ENCODE measurements at regions not wholly inside any gene's neighbourhood (a gene's known extent, or its start where the extent isn't known, plus 50 kb on each side); places are given as distances from the start of the nearest gene placed in this dataset.

GRCh38 chr2:224166654-224167053 is 127.6 kb upstream of the SERPINE2 start:
- DNase-seq (no peak), ATAC-seq (no peak)
- no peaks in the 10 kb centered on the region for H3K4me1 Mint-ChIP-seq (ENCODE audit: low read depth)
- H3K4me3 Mint-ChIP-seq: no peak overlapping the region
- no peaks in the 10 kb centered on the region for H3K9me3 Mint-ChIP-seq
- peaks cover 11% of the 10 kb centered on the region for H3K27me3 Mint-ChIP-seq (ENCODE audit: low read depth)
- H3K36me3 Mint-ChIP-seq (ENCODE audit: insufficient read depth): no peaks in the 10 kb centered on the region

- Mint-ChIP-seq H3K4me3 (no peak overlapping the region), H3K36me3 (ENCODE audit: insufficient read depth) (no peaks in the 10 kb centered on the region), H3K4me1 (ENCODE audit: low read depth) (no peaks in the 10 kb centered on the region), H3K27me3 (ENCODE audit: low read depth) (peaks cover 11% of the 10 kb centered on the region), H3K9me3 (no peaks in the 10 kb centered on the region)
- DNase-seq (no peak), ATAC-seq (no peak)
Observed at GRCh38 chr2:224165901-224166319, 126.8 kb upstream of the SERPINE2 start.

GRCh38 chr2:224163566-224164307 is 124.7 kb upstream of the SERPINE2 start:
- Mint-ChIP-seq H3K4me3 (no peak overlapping the region), H3K36me3 (ENCODE audit: insufficient read depth) (no peaks in the 10 kb centered on the region), H3K27me3 (ENCODE audit: low read depth) (peaks cover 8% of the 10 kb centered on the region), H3K4me1 (ENCODE audit: low read depth) (no peaks in the 10 kb centered on the region), H3K9me3 (no peaks in the 10 kb centered on the region)
- ATAC-seq: no peak
- DNase-seq: no peak

- Mint-ChIP-seq H3K36me3 (ENCODE audit: insufficient read depth) (no peaks in the 10 kb centered on the region), H3K4me3 (no peak overlapping the region), H3K4me1 (ENCODE audit: low read depth) (no peaks in the 10 kb centered on the region), H3K9me3 (no peaks in the 10 kb centered on the region), H3K27me3 (ENCODE audit: low read depth) (peaks cover 8% of the 10 kb centered on the region)
- DNase-seq: no peak
- ATAC-seq: no peak
Observed at GRCh38 chr2:224162122-224162521, 123.0 kb upstream of the SERPINE2 start.

GRCh38 chr2:224161712-224162111 is 122.6 kb upstream of the SERPINE2 start:
- no peaks in the 10 kb centered on the region for H3K4me1 Mint-ChIP-seq (ENCODE audit: low read depth)
- no peak for DNase-seq
- ATAC-seq: no peak
- H3K36me3 Mint-ChIP-seq (ENCODE audit: insufficient read depth): no peaks in the 10 kb centered on the region
- H3K4me3 Mint-ChIP-seq: no peak overlapping the region
- H3K27me3 Mint-ChIP-seq (ENCODE audit: low read depth): peaks cover 8% of the 10 kb centered on the region
- H3K9me3 Mint-ChIP-seq: no peaks in the 10 kb centered on the region

GRCh38 chr2:224160917-224161316 is 121.8 kb upstream of the SERPINE2 start:
- Mint-ChIP-seq H3K4me3 (no peak overlapping the region), H3K4me1 (ENCODE audit: low read depth) (no peaks in the 10 kb centered on the region), H3K9me3 (no peaks in the 10 kb centered on the region), H3K27me3 (ENCODE audit: low read depth) (peaks cover 8% of the 10 kb centered on the region), H3K36me3 (ENCODE audit: insufficient read depth) (no peaks in the 10 kb centered on the region)
- no peak for DNase-seq
- ATAC-seq: no peak

- H3K4me1 Mint-ChIP-seq (ENCODE audit: low read depth): no peaks in the 10 kb centered on the region
- H3K4me3 Mint-ChIP-seq: no peak overlapping the region
- no peak for ATAC-seq
- H3K36me3 Mint-ChIP-seq (ENCODE audit: insufficient read depth): no peaks in the 10 kb centered on the region
- DNase-seq: no peak
- H3K27me3 Mint-ChIP-seq (ENCODE audit: low read depth): peaks cover 2% of the 10 kb centered on the region
- H3K9me3 Mint-ChIP-seq: no peaks in the 10 kb centered on the region
Observed at GRCh38 chr2:224159345-224159928, 120.4 kb upstream of the SERPINE2 start.

- H3K4me3 Mint-ChIP-seq: no peak overlapping the region
- H3K9me3 Mint-ChIP-seq: no peaks in the 10 kb centered on the region
- H3K36me3 Mint-ChIP-seq (ENCODE audit: insufficient read depth): no peaks in the 10 kb centered on the region
- no peak for ATAC-seq
- H3K4me1 Mint-ChIP-seq (ENCODE audit: low read depth): no peaks in the 10 kb centered on the region
- DNase-seq: no peak
- no peaks in the 10 kb centered on the region for H3K27me3 Mint-ChIP-seq (ENCODE audit: low read depth)
Observed at GRCh38 chr2:224158831-224159230, 119.7 kb upstream of the SERPINE2 start.

- no peak for ATAC-seq
- Mint-ChIP-seq H3K4me3 (no peak overlapping the region), H3K9me3 (peaks cover 3% of the 10 kb centered on the region)
Observed at GRCh38 chr2:224158061-224158460, 119.0 kb upstream of the SERPINE2 start.

GRCh38 chr2:224157655-224158054 is 118.6 kb upstream of the SERPINE2 start:
- Mint-ChIP-seq H3K4me3 (no peak overlapping the region), H3K36me3 (ENCODE audit: insufficient read depth) (no peaks in the 10 kb centered on the region), H3K9me3 (peaks cover 4% of the 10 kb centered on the region), H3K27me3 (ENCODE audit: low read depth) (no peaks in the 10 kb centered on the region), H3K4me1 (ENCODE audit: low read depth) (no peaks in the 10 kb centered on the region)
- ATAC-seq: no peak
- no peak for DNase-seq

More at GRCh38 chr2:224158061-224158460, 119.0 kb upstream of the SERPINE2 start:
- no peak for DNase-seq
- Mint-ChIP-seq H3K36me3 (ENCODE audit: insufficient read depth) (no peaks in the 10 kb centered on the region), H3K4me1 (ENCODE audit: low read depth) (no peaks in the 10 kb centered on the region), H3K27me3 (ENCODE audit: low read depth) (no peaks in the 10 kb centered on the region)

- Mint-ChIP-seq H3K4me3 (no peak overlapping the region), H3K4me1 (ENCODE audit: low read depth) (no peaks in the 10 kb centered on the region)
Observed at GRCh38 chr2:224156436-224156835, 117.3 kb upstream of the SERPINE2 start.

GRCh38 chr2:224155896-224156295 is 116.8 kb upstream of the SERPINE2 start:
- H3K36me3 Mint-ChIP-seq (ENCODE audit: insufficient read depth): no peaks in the 10 kb centered on the region
- no peak overlapping the region for H3K4me3 Mint-ChIP-seq
- no peaks in the 10 kb centered on the region for H3K27me3 Mint-ChIP-seq (ENCODE audit: low read depth)
- H3K9me3 Mint-ChIP-seq: peaks cover 4% of the 10 kb centered on the region
- ATAC-seq (no peak), DNase-seq (no peak)
- H3K4me1 Mint-ChIP-seq (ENCODE audit: low read depth): no peaks in the 10 kb centered on the region

More at GRCh38 chr2:224156436-224156835, 117.3 kb upstream of the SERPINE2 start:
- Mint-ChIP-seq H3K27me3 (ENCODE audit: low read depth) (no peaks in the 10 kb centered on the region), H3K36me3 (ENCODE audit: insufficient read depth) (no peaks in the 10 kb centered on the region), H3K9me3 (peaks cover 4% of the 10 kb centered on the region)
- DNase-seq: no peak
- no peak for ATAC-seq

- Mint-ChIP-seq H3K27me3 (ENCODE audit: low read depth) (peaks cover 2% of the 10 kb centered on the region), H3K36me3 (ENCODE audit: insufficient read depth) (no peaks in the 10 kb centered on the region), H3K9me3 (peaks cover 4% of the 10 kb centered on the region), H3K4me1 (ENCODE audit: low read depth) (no peaks in the 10 kb centered on the region), H3K4me3 (no peak overlapping the region)
- no peak for DNase-seq
- no peak for ATAC-seq
Observed at GRCh38 chr2:224155371-224155770, 116.3 kb upstream of the SERPINE2 start.

- ATAC-seq: no peak
- H3K36me3 Mint-ChIP-seq (ENCODE audit: insufficient read depth): no peaks in the 10 kb centered on the region
- no peaks in the 10 kb centered on the region for H3K4me1 Mint-ChIP-seq (ENCODE audit: low read depth)
- peaks cover 4% of the 10 kb centered on the region for H3K9me3 Mint-ChIP-seq
- no peak for DNase-seq
- H3K4me3 Mint-ChIP-seq: no peak overlapping the region
- peaks cover 4% of the 10 kb centered on the region for H3K27me3 Mint-ChIP-seq (ENCODE audit: low read depth)
Observed at GRCh38 chr2:224151680-224152310, 112.7 kb upstream of the SERPINE2 start.

- DNase-seq: no peak
- no peak for ATAC-seq
- H3K9me3 Mint-ChIP-seq: peaks cover 4% of the 10 kb centered on the region
- no peaks in the 10 kb centered on the region for H3K36me3 Mint-ChIP-seq (ENCODE audit: insufficient read depth)
- no peak overlapping the region for H3K4me3 Mint-ChIP-seq
- H3K4me1 Mint-ChIP-seq (ENCODE audit: low read depth): no peaks in the 10 kb centered on the region
- H3K27me3 Mint-ChIP-seq (ENCODE audit: low read depth): peaks cover 7% of the 10 kb centered on the region
Observed at GRCh38 chr2:224151161-224151560, 112.1 kb upstream of the SERPINE2 start.
